Fibroblast of the aortic adventitia (primary cell): ENCODE measurements at regions not wholly inside any gene's neighbourhood (a gene's known extent, or its start where the extent isn't known, plus 50 kb on each side); places are given as distances from the start of the nearest gene placed in this dataset.

ENCODE experiments used
- DNase-seq: peaks from one replicate; pipeline ENCODE4 v3.0.0-alpha.2; 2010; ENCODE audit warnings: low read depth
- H3K4me3 ChIP-seq: 2 replicates; pipeline ENCODE4 v1.5.1; 2011; ENCODE audit warnings: low read depth, mild to moderate bottlenecking, control low read depth, low read length, moderate library complexity
- CTCF ChIP-seq: IDR thresholded peaks from 2 replicates; pipeline ENCODE4 v1.5.1; 2011; ENCODE audit warnings: mild to moderate bottlenecking, low read length, control low read depth, inconsistent platforms; ENCODE audit not compliant: insufficient read depth

GRCh38 chr2:20135631-20136050 is 84.2 kb upstream of the LAPTM4A start:
- peak; percentile 67 for DNase-seq
- H3K4me3 ChIP-seq, result no peak overlapping the region
- peak; percentile 85 for TF ChIP-seq CTCF

- no peak overlapping the region for H3K4me3 ChIP-seq
- no peak for TF ChIP-seq CTCF
- DNase-seq, result no peak
These were observed 81.6 kb upstream of the LAPTM4A start for GRCh38 chr2:20132990-20133535.

- H3K4me3 ChIP-seq, result no peak overlapping the region
- no peak for TF ChIP-seq CTCF
- DNase-seq, result no peak
These were observed 79.6 kb upstream of the LAPTM4A start for GRCh38 chr2:20130821-20131645.

- DNase-seq, result no peak
- H3K4me3 ChIP-seq, result no peak overlapping the region
- no peak for TF ChIP-seq CTCF
These were observed 78.7 kb upstream of the LAPTM4A start for GRCh38 chr2:20130160-20130560.

- no peak for DNase-seq
- H3K4me3 ChIP-seq, result no peak overlapping the region
- no peak for TF ChIP-seq CTCF
These were observed 78.1 kb upstream of the LAPTM4A start for GRCh38 chr2:20129331-20130159.

- TF ChIP-seq CTCF, result no peak
- DNase-seq, result no peak
- H3K4me3 ChIP-seq, result no peak overlapping the region
These were observed 77.3 kb upstream of the LAPTM4A start for GRCh38 chr2:20128506-20129330.
